NCI-H128 (cell line): ENCODE measurements at regions not wholly inside any gene's neighbourhood (a gene's known extent, or its start where the extent isn't known, plus 50 kb on each side); places are given as distances from the start of the nearest gene placed in this dataset.

Source experiments
- DNase-seq: peaks from one replicate; lab custom pipeline; 2025; ENCODE audit not compliant: unreplicated experiment; lab: John Stamatoyannopoulos, UW

DNA sequence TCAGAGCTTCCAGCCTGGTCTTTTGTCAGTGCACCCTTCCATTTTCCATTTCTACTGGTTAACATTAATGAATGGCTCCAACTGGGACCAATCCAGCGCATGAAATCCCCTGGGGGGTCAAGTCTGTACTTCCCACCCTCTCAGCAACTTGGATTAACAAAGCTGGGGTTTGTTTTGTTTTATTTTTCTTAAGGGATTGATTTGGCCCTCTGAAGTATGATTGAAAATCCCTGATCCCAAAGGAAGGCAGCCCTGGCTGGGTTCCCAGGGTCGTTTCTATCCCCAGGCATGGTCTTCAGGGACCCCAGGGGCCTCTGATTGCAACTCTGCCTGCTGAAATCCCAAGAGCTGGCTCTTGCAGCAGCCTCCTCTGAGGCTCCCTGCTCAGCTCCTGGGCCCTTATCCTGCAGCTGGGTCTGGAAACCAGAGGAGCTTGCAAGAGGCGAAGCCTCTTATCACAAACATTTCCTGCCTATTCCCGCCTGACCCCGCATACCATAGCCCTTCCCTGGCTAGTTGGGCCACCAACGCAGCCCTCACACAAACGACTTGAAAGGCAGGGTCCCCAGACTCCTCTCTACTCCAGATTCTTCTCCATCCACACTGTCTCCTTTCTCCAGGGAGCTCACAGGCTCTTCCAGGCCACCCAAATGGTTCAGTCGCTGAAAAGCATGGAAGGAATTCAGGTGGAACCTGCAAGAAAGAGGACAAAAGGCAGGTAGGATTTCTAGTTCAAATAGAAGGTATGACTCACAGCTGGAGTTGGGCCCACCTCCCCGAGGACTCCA, 109.7 kb upstream of the PKDCC start:
- DNase-seq: no peak

GRCh38 chr2:41940060-41940744, 107.6 kb upstream of the PKDCC start:
- no peak for DNase-seq

GRCh38 chr2:41940745-41941063, 107.1 kb upstream of the PKDCC start:
- no peak for DNase-seq

DNA sequence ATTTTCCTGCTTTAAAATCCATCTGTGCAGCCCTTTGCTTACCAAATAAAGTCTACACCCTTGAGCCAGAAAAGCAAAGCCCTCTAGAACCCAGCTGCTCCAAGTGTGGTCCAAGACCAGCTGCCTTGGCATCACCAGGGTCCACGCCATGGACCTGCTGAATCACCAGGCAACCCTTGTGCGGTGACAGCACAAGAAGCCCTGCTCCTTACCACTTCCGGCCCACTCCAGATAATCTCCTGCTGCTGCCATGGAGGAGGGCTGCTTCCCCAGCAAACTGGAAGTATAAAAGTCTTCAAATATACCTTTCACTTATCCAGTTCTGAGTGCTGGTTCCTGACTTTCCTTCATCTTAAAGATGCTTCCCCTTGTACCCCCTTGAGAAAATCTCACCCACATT, 106.0 kb upstream of the PKDCC start:
- no peak for DNase-seq

DNA sequence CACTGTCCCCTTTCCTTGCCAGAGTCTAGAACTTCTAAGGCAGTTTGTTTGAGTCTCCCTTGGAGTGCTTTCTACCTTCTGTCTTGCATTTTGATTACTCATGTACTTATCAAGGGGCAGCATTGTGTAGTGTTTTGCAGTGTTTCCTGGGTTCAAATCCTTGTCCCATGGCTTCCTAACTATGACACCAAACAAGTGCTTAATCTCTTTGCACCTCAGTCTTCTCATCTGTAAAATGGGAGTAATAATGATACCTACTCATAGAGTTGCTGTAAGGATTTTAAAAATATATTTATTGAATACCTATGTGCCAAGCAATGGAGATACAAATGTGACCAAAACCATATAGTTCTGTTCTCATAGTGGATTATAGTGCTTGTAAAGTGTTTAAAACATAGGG, 105.5 kb upstream of the PKDCC start:
- no peak for DNase-seq

- no peak for DNase-seq
These were observed 104.7 kb upstream of the PKDCC start for GRCh38 chr2:41943159-41943558.

GRCh38 chr2:41944220-41944880, 103.5 kb upstream of the PKDCC start:
- no peak for DNase-seq

GRCh38 chr2:41947701-41948396, 100.0 kb upstream of the PKDCC start:
- DNase-seq: no peak

- DNase-seq: no peak
These were observed 99.4 kb upstream of the PKDCC start for GRCh38 chr2:41948397-41948763.

DNA sequence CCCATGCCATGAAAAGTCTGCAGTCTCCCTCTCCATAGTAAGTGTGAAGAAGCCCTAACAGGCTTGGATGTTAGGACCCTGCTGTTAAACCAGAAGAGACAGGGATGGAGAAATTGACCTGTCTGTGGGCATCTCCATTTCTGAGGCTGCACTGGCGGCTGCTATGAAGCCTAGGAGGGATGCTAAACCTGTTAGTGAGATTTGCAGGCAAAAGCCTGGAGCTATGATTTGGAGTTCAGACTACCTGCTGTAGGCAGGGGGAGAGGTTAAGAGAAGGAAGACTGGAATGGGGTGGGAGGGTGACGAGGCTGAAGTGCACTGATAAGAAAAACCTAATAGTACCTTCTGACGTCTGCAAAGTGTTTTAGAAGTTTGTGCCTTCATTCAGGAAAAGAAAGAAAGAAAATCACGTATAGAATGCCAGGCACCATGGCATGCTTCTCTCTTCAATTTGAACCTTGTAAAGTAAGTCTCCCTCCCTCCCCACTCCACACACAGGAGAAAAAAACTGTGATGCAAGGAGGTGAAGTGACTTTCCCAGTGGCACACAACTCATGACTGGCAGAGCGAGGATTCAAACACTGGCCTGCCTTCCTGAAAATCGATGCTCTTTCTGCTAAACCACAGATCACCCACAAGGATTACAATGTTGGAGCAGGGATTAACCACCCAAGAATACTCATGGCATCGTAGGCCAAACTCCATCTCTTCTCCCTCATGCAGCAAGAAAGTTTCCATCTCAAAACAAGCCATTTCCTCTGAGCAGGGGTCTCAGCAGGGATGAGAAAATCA, 98.5 kb upstream of the PKDCC start:
- no peak for DNase-seq

- no peak for DNase-seq
These were observed 97.7 kb upstream of the PKDCC start for GRCh38 chr2:41949883-41950665.

GRCh38 chr2:41950666-41950960, 97.2 kb upstream of the PKDCC start:
- DNase-seq: no peak

GRCh38 chr2:41954304-41955291, 93.2 kb upstream of the PKDCC start:
- no peak for DNase-seq

DNA sequence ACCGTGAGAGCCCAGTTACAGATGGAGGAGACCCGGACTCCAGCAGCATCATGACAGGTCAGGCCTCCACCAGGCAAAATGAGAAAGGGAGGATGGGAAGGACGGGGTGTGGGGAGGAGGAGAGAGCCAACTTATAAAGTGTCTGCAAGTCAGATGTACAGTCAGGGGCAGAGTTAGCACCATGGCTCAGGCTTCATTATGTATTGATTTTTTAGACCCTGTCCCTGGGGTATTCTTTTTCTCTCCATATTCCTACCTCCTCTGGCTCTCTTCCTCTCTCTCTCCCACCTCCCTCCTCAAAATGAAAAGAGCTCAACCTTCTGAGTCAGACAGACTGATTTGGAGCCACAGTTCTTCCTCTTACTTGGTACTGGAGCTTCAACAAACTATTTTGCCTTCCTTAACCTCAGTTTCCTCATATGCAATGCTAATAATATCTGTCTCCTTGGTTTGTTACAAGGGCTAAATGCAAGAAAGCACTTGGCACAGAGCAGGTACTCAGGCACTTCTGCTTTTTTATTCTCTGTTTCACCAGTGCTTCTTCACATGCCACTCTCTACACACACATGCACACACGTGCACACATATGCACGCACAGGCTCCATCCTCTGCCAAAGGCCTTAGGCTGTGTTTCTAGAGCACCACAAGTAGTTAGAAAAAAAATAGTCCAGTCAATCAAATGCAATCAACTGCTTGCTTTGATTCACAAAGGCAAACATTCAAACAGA, 92.3 kb upstream of the PKDCC start:
- DNase-seq: no peak

DNA sequence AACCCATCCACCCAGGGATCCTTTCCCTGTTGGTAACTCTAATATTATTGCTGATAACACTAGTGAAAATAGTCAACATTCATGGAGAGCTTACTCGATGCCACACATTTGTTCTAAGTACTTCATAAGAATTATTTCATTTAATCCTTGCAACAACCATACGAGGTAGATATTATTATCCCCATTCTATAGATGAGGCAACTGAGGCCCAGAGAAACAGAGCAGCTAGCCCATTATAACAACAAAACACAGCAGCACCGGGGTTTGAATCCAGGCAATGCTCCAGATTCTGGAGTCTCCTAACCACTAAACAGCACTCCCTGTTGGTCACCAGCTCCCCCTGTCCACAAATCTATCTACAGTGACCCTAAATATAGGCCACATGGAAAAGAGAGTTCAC, 90.4 kb upstream of the PKDCC start:
- DNase-seq: no peak

DNA sequence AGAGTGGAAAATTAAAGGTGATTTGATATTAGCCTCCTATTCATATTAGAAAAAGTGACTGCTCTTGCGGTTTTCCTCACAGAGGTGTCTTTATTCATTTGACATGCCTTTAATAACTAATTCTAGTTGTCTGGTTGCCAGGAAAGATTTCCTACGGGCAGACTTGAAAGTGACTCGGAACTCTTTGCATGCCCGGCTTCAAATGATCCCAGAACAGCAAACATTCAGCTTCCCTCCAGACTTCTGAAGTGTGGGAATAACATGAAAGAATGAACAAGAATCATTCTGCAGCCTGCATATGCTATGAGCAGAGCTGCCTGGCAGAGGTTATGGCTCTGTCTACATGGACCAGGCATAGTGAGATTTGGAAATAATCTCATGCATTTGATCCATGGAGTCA, 89.6 kb upstream of the PKDCC start:
- no peak for DNase-seq

- DNase-seq: no peak
These were observed 89.0 kb upstream of the PKDCC start for GRCh38 chr2:41958775-41959174.

GRCh38 chr2:41959760-41960159, 88.1 kb upstream of the PKDCC start:
- no peak for DNase-seq
